Stimulated activated CD4-positive, alpha-beta T cell treated with anti-CD3 and anti-CD28 coated beads, Interleukin-4, amount 100 ng/mL, for 24 hours (primary cell): ENCODE measurements at regions not wholly inside any gene's neighbourhood (a gene's known extent, or its start where the extent isn't known, plus 50 kb on each side); places are given as distances from the start of the nearest gene placed in this dataset.

Source experiments
- DNase-seq: peaks from one replicate; pipeline ENCODE4 v3.0.0-alpha.2; 2020

GRCh38 chr4:24091639-24092233 is 201.9 kb upstream of the PPARGC1A start:
- DNase-seq, result no peak

DNA sequence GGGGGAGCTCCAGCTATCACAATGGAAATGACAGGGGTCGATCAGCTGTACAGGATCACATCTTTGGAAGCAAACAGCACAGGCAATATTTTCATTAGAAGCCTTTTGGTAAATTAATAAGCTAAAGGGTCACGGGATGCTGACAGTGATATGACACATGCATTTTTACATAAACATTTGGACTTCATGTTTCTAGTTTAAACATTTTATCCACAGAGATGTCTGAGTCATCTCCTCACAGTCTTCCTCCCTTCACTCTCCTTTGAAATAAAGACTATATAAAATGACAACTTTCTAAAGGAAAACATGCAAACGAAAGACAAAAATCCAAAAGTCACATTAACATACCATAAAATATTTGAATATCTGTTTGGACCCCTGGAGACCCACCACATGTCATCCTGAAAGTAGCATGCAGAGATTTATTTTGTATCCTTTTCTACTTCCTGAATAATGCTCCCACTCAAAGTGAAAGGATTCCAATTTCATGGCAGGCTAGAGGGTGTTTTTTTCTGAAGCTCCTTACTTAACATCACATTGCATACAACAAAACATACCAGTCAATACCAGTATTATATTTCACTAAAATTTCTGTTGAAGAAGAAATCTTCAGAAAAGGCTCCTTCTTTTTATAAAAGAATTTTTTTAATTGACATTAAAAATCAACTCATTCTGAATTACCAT is 200.1 kb upstream of the PPARGC1A start:
- DNase-seq, result no peak

- DNase-seq, result no peak
Observed at GRCh38 chr4:24080871-24081270, 191.0 kb upstream of the PPARGC1A start.

GRCh38 chr4:24078347-24078962 is 188.6 kb upstream of the PPARGC1A start:
- no peak for DNase-seq

DNA sequence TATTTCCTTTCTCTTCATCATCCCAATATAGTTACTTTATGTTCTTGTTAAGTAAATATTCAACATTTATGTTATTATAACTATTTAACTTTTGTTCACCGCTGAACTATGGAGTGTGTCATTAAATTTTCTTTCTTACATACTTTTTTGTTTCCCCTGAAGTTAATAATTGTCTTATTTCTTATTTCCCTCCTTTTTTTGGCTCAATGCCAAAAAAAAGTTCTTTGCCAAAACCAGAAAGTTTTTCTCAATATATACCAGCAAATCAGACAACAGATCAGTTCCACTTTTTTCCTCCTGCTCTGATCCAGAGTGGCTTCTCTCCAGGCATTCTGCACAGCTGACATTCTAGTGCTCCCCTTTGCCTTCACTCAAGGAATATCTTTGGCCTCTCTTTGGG is 187.0 kb upstream of the PPARGC1A start:
- no peak for DNase-seq

GRCh38 chr4:24073948-24074347 is 184.1 kb upstream of the PPARGC1A start:
- DNase-seq, result no peak

GRCh38 chr4:24071612-24072372 is 181.9 kb upstream of the PPARGC1A start:
- DNase-seq, result no peak

GRCh38 chr4:24070117-24070516 is 180.3 kb upstream of the PPARGC1A start:
- no peak for DNase-seq

DNA sequence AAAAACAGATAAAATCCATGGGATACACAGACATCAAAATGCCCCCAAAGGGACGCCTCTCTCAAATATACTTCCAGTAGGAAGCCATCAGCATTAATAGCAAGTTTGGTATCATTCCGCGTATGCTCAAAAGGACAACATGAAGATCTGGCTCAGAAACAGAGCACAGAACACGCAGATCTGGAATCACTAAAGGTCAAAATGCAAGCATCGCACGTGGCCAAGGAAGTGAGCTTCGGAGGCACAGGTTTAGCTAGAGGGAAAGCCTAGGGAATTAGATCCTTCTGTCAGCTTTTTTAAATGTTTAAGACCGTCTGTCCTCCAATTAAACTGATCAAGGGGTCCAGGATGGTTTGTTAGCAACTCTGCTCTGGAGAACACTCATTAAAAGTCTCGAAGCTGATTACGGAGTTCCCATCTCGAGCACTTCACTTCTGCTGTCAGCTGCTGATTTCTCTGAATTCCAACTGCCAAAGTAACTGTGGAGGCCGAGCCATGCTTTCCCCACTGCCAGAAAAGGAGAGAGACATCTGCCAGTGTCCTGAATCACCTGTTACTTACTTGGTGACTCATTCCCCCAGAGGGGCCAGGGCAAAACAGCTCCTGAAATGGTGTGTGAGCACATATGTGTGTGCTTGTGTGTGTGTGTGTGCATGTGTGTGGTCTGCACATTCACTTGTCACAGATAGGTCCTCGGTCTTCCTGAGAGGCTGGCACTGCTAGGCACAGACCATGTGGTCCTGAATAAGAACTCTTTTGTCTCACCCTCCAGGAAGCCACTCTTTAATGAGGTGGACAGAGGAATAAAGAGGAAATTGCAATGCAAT is 177.7 kb upstream of the PPARGC1A start:
- DNase-seq, result no peak

DNA sequence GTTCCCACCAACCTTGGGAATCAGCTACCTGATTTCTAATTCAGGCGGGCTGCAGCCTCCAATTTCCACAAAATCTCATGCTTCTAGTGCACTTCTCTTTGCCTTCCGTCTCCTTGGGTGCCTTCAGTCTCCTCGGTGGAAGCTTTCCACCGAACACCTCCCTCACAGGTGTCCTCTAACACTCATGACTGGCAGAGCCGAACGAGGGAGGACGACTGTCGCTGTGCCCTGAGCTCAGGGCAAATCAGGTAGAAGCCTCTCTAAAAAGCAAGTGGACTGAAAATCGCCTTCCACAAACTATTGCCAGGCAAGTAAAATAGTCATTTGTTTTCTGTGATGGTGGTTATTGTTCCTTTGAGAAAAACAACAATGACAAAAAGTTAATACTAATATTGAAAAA is 176.1 kb upstream of the PPARGC1A start:
- DNase-seq, result no peak

GRCh38 chr4:24063731-24064130 is 173.9 kb upstream of the PPARGC1A start:
- DNase-seq, result no peak

- DNase-seq, result no peak
Observed at GRCh38 chr4:24060932-24061331, 171.1 kb upstream of the PPARGC1A start.

DNA sequence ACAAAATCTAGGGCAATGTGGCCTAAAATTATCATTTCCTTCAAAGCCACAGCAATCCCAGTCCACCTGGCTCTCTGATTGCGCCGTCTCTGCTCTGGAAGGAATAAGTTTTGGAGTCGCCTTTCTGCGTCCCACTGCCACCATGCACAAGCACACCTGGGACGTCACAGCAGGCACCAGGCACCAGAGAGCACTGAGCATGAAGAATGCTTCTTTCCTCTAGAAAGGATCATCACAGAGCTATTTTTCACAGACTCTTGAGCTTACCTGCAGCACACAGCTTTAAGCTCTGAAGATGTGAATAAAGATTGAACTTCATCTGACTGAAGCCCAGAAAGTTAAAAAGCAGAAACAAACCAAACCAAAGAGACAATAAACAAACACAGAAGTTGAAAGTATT is 170.0 kb upstream of the PPARGC1A start:
- DNase-seq, result no peak

- DNase-seq, result no peak
Observed at GRCh38 chr4:24057915-24058559, 168.2 kb upstream of the PPARGC1A start.

- DNase-seq, result no peak
Observed at GRCh38 chr4:24056289-24056688, 166.4 kb upstream of the PPARGC1A start.

DNA sequence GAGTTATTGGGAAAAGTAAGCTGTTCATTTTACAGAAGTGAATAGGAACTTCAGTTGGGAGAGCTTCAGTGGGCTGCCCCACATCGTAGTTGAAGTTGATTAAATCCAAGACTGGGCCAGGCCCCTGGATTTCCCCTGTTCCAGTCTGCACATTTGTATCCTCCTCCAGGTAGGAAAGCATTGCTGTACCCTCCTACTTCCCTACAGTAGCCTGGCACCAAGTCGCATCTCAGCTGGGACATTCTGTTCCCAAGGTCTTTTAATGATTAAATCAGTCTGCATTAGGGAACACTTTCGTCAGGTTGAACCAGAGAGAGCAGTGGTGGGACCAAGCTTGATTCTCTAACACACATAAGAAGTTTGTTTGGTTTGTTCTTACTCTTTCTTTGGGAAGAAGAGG is 165.8 kb upstream of the PPARGC1A start:
- DNase-seq, result no peak

GRCh38 chr4:24054910-24055309 is 165.1 kb upstream of the PPARGC1A start:
- DNase-seq, result no peak

DNA sequence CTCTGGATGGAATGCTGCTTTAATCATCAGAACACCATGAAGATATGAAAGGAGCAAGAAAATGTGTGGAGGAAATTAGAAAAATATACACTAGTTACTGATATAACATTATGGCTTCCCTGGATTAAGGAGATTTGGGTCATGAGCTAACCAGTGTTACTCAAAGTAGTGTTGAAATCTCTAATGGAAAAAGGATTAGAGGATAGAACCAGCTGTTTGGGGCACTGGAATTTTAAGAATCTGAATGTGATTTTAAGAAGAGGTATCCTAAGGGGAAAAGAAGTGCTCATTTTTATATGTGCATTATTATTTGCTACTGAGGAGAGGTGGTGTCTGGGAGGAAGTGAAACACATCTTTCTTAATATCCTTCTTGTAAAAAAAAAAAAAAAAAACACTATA is 164.1 kb upstream of the PPARGC1A start:
- DNase-seq, result no peak

DNA sequence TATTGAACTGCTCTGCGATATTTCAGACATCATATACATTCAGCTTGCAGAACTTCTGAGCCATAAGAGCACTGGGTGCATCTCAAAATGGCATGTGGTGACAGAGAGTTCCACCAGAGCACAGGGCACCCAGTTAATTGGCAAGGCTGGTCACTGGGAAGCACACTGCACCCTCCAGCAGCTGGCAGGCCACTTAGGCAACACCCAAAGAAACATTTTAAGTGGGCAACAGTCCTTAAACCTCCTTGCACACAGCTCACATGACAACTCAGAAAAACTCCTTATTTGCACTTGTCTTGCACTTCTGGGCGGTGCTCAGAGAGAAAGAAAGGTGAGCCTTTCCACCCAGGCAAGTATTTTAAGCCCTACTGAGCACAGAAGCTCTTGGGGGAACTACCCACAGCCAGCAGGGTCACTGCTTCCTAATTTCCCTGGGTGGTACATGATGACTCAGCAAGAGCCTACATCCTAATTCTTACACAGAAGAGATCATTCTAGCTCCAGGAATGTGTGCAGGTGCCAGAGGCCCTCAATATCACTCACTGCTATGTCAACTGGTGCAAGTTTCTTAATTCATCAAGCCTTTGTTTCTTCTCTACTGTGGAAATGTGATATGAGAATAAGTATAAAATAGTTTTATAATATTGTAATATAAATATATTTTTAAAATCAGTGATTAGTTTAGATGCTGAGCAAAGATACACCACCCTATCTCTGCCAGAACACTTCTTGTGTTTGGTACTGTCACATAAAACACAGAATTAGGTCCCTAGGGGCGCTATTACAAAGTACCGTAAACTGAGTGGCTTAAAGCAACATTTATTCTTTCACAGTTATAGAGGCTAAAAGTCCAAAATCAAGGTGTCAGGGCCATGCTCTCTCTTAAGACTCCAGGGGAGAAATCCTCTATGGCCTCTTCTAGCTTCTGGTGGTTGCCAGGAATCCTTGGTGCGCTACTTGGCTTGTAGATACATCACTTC is 155.1 kb upstream of the PPARGC1A start:
- no peak for DNase-seq

GRCh38 chr4:24042094-24042493 is 152.2 kb upstream of the PPARGC1A start:
- DNase-seq, result no peak

GRCh38 chr4:24040811-24041210 is 151.0 kb upstream of the PPARGC1A start:
- DNase-seq, result no peak
